Right lobe of liver (tissue), 4 donors: ENCODE measurements at regions not wholly inside any gene's neighbourhood (a gene's known extent, or its start where the extent isn't known, plus 50 kb on each side); places are given as distances from the start of the nearest gene placed in this dataset.

ENCODE experiments used
- CTCF ChIP-seq, 4 donors: fragments of 200-600 bp in 3 of 4; fragments of 450-650 bp in 1 of 4; IDR thresholded peaks; one replicate each; pipeline versions ENCODE4 v1.5.1 to v1.8.0; 2016 to 2022; ENCODE audit warnings: antibody characterized with exemption in 4 of 4, mild to moderate bottlenecking in 2 of 4
- POLR2A ChIP-seq: fragments of 450-650 bp; IDR thresholded peaks from one replicate; pipeline ENCODE4 v1.6.1; 2017; ENCODE audit warnings: antibody characterized with exemption, mild to moderate bottlenecking
- donor health status: DM: no; HTN: no; CAD: no.
- donor health status: DM: no; HTN: no; CAD: no.
- donor health status: DM: no; HTN: yes; CAD: no.

GRCh38 chr2:177114712-177115111 is 97.9 kb upstream of the HNRNPA3 start:
- TF ChIP-seq CTCF (IDR thresholded peaks at IDR 0.05) (no peak), POLR2A (no peak)
